Keratinocyte (primary cell): ENCODE measurements at regions not wholly inside any gene's neighbourhood (a gene's known extent, or its start where the extent isn't known, plus 50 kb on each side); places are given as distances from the start of the nearest gene placed in this dataset.

ENCODE experiments used
- DNase-seq: peaks from one replicate; pipeline ENCODE4 v3.0.0-alpha.2; 2011; ENCODE audit warnings: low read depth, missing footprints, low spot score
- FAIRE-seq: peaks from 2 replicates; lab custom pipeline; 2011; peaks lifted over from hg19 to GRCh38; lab: Jason Lieb, UNC
- H2AFZ ChIP-seq: 2 replicates; pipeline ENCODE4 v1.6.0; 2012; ENCODE audit warnings: low read length, control low read depth, inconsistent platforms; ENCODE audit not compliant: control insufficient read depth
- H3K27ac ChIP-seq: 2 replicates; pipeline ENCODE4 v1.5.1; 2011; ENCODE audit warnings: low read length; ENCODE audit not compliant: control insufficient read depth, insufficient read depth
- H3K27me3 ChIP-seq: 3 replicates; pipeline ENCODE4 v1.6.0; 2011; ENCODE audit warnings: low read length; ENCODE audit not compliant: control insufficient read depth, insufficient read depth; ENCODE audit errors: extremely low read depth
- H3K36me3 ChIP-seq, 2 experiments: 2 replicates in 1 of 2; 3 replicates in 1 of 2; pipeline ENCODE4 v1.5.1; 2011; ENCODE audit warnings: low read length in 2 of 2, mild to moderate bottlenecking in 1 of 2; ENCODE audit not compliant: control insufficient read depth in 2 of 2, insufficient read depth in 2 of 2; ENCODE audit errors: extremely low read depth in 1 of 2
- H3K4me1 ChIP-seq: 3 replicates; pipeline ENCODE4 v1.5.1; 2011; ENCODE audit warnings: low read length; ENCODE audit not compliant: control insufficient read depth, insufficient read depth; ENCODE audit errors: extremely low read depth
- H3K4me2 ChIP-seq: 3 replicates; pipeline ENCODE4 v1.6.0; 2011; ENCODE audit warnings: low read depth, low read length; ENCODE audit not compliant: control insufficient read depth, insufficient read depth; ENCODE audit errors: extremely low read depth
- H3K4me3 ChIP-seq, 3 experiments: fragments of 200-600 bp in 1 of 3; sonication (generic) in 1 of 3; 2 replicates in 2 of 3; 3 replicates in 1 of 3; pipeline ENCODE4 v1.5.1; 2011 to 2016; ENCODE audit warnings: low read length in 3 of 3, mild to moderate bottlenecking in 3 of 3, control low read depth in 2 of 3, inconsistent platforms in 1 of 3, low read depth in 1 of 3, mixed read lengths in 1 of 3, mixed run types in 1 of 3, moderate library complexity in 1 of 3; ENCODE audit not compliant: control insufficient read depth in 2 of 3, insufficient read depth in 2 of 3; ENCODE audit errors: extremely low read depth in 1 of 3
- H3K79me2 ChIP-seq: 2 replicates; pipeline ENCODE4 v1.6.0; 2012; ENCODE audit warnings: low read length; ENCODE audit not compliant: control insufficient read depth, insufficient read depth
- H3K9ac ChIP-seq: 3 replicates; pipeline ENCODE4 v1.6.0; 2011; ENCODE audit warnings: low read length; ENCODE audit not compliant: control insufficient read depth, insufficient read depth; ENCODE audit errors: extremely low read depth
- H3K9me1 ChIP-seq: 3 replicates; pipeline ENCODE4 v1.6.0; 2011; ENCODE audit warnings: low read length; ENCODE audit not compliant: control insufficient read depth, insufficient read depth; ENCODE audit errors: extremely low read depth
- H3K9me3 ChIP-seq: 2 replicates; pipeline ENCODE4 v1.5.1; 2012; ENCODE audit warnings: low read depth, low read length; ENCODE audit not compliant: control insufficient read depth
- H4K20me1 ChIP-seq: 3 replicates; pipeline ENCODE4 v1.6.0; 2011; ENCODE audit warnings: low read length; ENCODE audit not compliant: control insufficient read depth, insufficient read depth; ENCODE audit errors: extremely low read depth
- EZH2 ChIP-seq: IDR thresholded peaks from one replicate; pipeline ENCODE4 v1.6.1; 2012; ENCODE audit warnings: inconsistent platforms, mild to moderate bottlenecking, low read length, moderate library complexity
- dilution Hi-C: fragments of 300-500 bp; cut with MboI; formaldehyde crosslinking; loops from one replicate; pipeline ENCODE4 v1.7.0; 2020; ENCODE audit warnings: low sequenced_read_pairs; ENCODE audit not compliant: extremely low pct_ligation_motif_present
- TF ChIP-seq, protein P1 (sequence below), 3 experiments: IDR thresholded peaks in 1 of 3; conservative IDR thresholded peaks in 1 of 3; optimal IDR thresholded peaks in 1 of 3; 2 replicates in 2 of 3; 3 replicates in 1 of 3; pipeline versions ENCODE3 to v1.5.1; 2011; ENCODE audit warnings: low read length in 3 of 3, mild to moderate bottlenecking in 3 of 3, moderate library complexity in 2 of 3, control low read depth in 1 of 3, inconsistent platforms in 1 of 3; ENCODE audit not compliant: insufficient read depth in 2 of 3; ENCODE audit errors: extremely low read depth in 1 of 3

GRCh38 chr19:31118287-31118955 lies 230.8 kb downstream of the TSHZ3 start:
- no peak for TF ChIP-seq EZH2
- TF ChIP-seq, protein P1, sequence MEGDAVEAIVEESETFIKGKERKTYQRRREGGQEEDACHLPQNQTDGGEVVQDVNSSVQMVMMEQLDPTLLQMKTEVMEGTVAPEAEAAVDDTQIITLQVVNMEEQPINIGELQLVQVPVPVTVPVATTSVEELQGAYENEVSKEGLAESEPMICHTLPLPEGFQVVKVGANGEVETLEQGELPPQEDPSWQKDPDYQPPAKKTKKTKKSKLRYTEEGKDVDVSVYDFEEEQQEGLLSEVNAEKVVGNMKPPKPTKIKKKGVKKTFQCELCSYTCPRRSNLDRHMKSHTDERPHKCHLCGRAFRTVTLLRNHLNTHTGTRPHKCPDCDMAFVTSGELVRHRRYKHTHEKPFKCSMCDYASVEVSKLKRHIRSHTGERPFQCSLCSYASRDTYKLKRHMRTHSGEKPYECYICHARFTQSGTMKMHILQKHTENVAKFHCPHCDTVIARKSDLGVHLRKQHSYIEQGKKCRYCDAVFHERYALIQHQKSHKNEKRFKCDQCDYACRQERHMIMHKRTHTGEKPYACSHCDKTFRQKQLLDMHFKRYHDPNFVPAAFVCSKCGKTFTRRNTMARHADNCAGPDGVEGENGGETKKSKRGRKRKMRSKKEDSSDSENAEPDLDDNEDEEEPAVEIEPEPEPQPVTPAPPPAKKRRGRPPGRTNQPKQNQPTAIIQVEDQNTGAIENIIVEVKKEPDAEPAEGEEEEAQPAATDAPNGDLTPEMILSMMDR (optimal IDR thresholded peaks at IDR 0.05 in 1 of 3, IDR thresholded peaks at IDR 0.05 in 1 of 3, conservative IDR thresholded peaks at IDR 0.05 in 1 of 3; ENCODE audit: extremely low read depth in 1 of 3, insufficient read depth in 2 of 3, low read length in 3 of 3), result no peak
- Histone ChIP-seq H4K20me1 (no peaks in the 10 kb centered on the region), H2AFZ (no peak overlapping the region), H3K79me2 (no peaks in the 10 kb centered on the region), H3K4me3 (no peak overlapping the region), H3K27me3 (no peaks in the 10 kb centered on the region), H3K4me1 (no peaks in the 10 kb centered on the region), H3K9me3 (no peaks in the 10 kb centered on the region), H3K4me2 (no peak overlapping the region), H3K9me1 (no peaks in the 10 kb centered on the region), H3K27ac (no peak overlapping the region), H3K9ac (no peak overlapping the region), H3K36me3 (no peaks in the 10 kb centered on the region)
- no peak for DNase-seq
- FAIRE-seq, result no peak
- dilution Hi-C loops, result no loop called here

- Histone ChIP-seq H3K4me2 (no peak overlapping the region), H3K9ac (no peak overlapping the region), H3K9me3 (no peaks in the 10 kb centered on the region), H3K79me2 (no peaks in the 10 kb centered on the region), H3K9me1 (no peaks in the 10 kb centered on the region), H2AFZ (no peak overlapping the region), H3K27me3 (no peaks in the 10 kb centered on the region), H4K20me1 (no peaks in the 10 kb centered on the region), H3K4me1 (no peaks in the 10 kb centered on the region), H3K36me3 (no peaks in the 10 kb centered on the region), H3K4me3 (no peak overlapping the region), H3K27ac (no peak overlapping the region)
- dilution Hi-C loops, result no loop called here
- no peak for FAIRE-seq
- no peak for DNase-seq
- no peak for TF ChIP-seq EZH2
- TF ChIP-seq, protein P1 (optimal IDR thresholded peaks at IDR 0.05 in 1 of 3, IDR thresholded peaks at IDR 0.05 in 1 of 3, conservative IDR thresholded peaks at IDR 0.05 in 1 of 3; ENCODE audit: extremely low read depth in 1 of 3, insufficient read depth in 2 of 3, low read length in 3 of 3), result no peak
Measured at GRCh38 chr19:31114585-31114984, 234.7 kb downstream of the TSHZ3 start.
